AG04450 (cell line): ENCODE measurements at regions not wholly inside any gene's neighbourhood (a gene's known extent, or its start where the extent isn't known, plus 50 kb on each side); places are given as distances from the start of the nearest gene placed in this dataset.
"Not testable (repeated sequence)": the region's sequence is repeated elsewhere in the genome, so short reads cannot be mapped to it uniquely, and the experiment has no call there.

ENCODE experiments used
- CTCF ChIA-PET: fragments of 300-600, 350-600 bp; formaldehyde crosslinking; extraction: SDS; loops from one replicate; lab custom pipeline; 2022; ENCODE audit warnings: antibody characterized with exemption, inconsistent platforms; lab: Charles Lee
- POLR2A ChIA-PET: fragments of 350-600 bp; formaldehyde crosslinking; extraction: SDS; loops from one replicate; lab custom pipeline; 2021; ENCODE audit warnings: antibody characterized with exemption, inconsistent platforms; lab: Yijun Ruan, JAX
- DNase-seq: peaks from one replicate; pipeline ENCODE4 v3.0.0-alpha.2; 2011; ENCODE audit warnings: low read depth, low spot score
- H3K27ac ChIP-seq: one replicate; pipeline ENCODE4 v1.5.1; 2012; ENCODE audit warnings: low read depth, low read length, control low read depth
- H3K27me3 ChIP-seq: one replicate; pipeline ENCODE4 v1.6.0; 2012; ENCODE audit warnings: low read length; ENCODE audit not compliant: control insufficient read depth, insufficient read depth
- H3K4me3 ChIP-seq: 2 replicates; pipeline ENCODE4 v1.5.1; 2011; ENCODE audit warnings: mild to moderate bottlenecking, low read depth, low read length, control low read depth
- H3K9me3 ChIP-seq: 2 replicates; pipeline ENCODE4 v1.5.1; 2012; ENCODE audit warnings: low read length; ENCODE audit not compliant: control insufficient read depth, insufficient read depth
- CTCF ChIP-seq: IDR thresholded peaks from 2 replicates; pipeline ENCODE4 v1.5.1; 2011; ENCODE audit warnings: low read depth, low read length, control low read depth, inconsistent platforms

GRCh38 chr9:87781331-87781730, 55.4 kb downstream of the CTSL start:
- Histone ChIP-seq H3K4me3 (no peak overlapping the region), H3K27ac (no peak overlapping the region), H3K9me3 (no peaks in the 10 kb centered on the region), H3K27me3 (no peaks in the 10 kb centered on the region)
- TF ChIP-seq CTCF = no peak
- DNase-seq = no peak
- POLR2A ChIA-PET = no interaction called here
- CTCF ChIA-PET = no interaction called here

- Histone ChIP-seq H3K9me3 (no peaks in the 10 kb centered on the region), H3K27ac (no peak overlapping the region), H3K27me3 (no peaks in the 10 kb centered on the region), H3K4me3 (no peak overlapping the region)
- ChIA-PET CTCF (no interaction called here), POLR2A (no interaction called here)
- DNase-seq = no peak
- TF ChIP-seq CTCF = no peak
Observed at GRCh38 chr9:87783180-87783579, 57.3 kb downstream of the CTSL start.

GRCh38 chr9:87785315-87785970, 59.5 kb downstream of the CTSL start:
- H3K27me3 ChIP-seq, H3K4me3 ChIP-seq, POLR2A ChIA-PET, H3K9me3 ChIP-seq, CTCF ChIA-PET, DNase-seq, H3K27ac ChIP-seq: not testable (repeated sequence)

GRCh38 chr9:87786423-87786822, 60.5 kb downstream of the CTSL start:
- Histone ChIP-seq H3K27me3 (no peaks in the 10 kb centered on the region), H3K9me3 (no peaks in the 10 kb centered on the region; the same call in 1 of the 2 replicates), H3K27ac (no peak overlapping the region), H3K4me3 (no peak overlapping the region)
- CTCF ChIA-PET = interaction anchor here (2.1 kb wide), 1 partner anchor 26 kb away, joined by 7 read pairs; no protein-coding TSS in a partner anchor
- POLR2A ChIA-PET = no interaction called here
- TF ChIP-seq CTCF = no peak
- no peak for DNase-seq

GRCh38 chr9:87786876-87787275, 61.0 kb downstream of the CTSL start:
- CTCF ChIA-PET = interaction anchor here (2.1 kb wide), 1 partner anchor 26 kb away, joined by 7 read pairs; no protein-coding TSS in a partner anchor
- TF ChIP-seq CTCF = no peak

More at GRCh38 chr9:87786876-87787275, 61.0 kb downstream of the CTSL start:
- POLR2A ChIA-PET = no interaction called here
- Histone ChIP-seq H3K9me3 (no peaks in the 10 kb centered on the region; the same call in 1 of the 2 replicates), H3K27me3 (no peaks in the 10 kb centered on the region), H3K27ac (no peak overlapping the region), H3K4me3 (no peak overlapping the region)
- DNase-seq = no peak
